ENCODE measurements at regions not wholly inside any gene's neighbourhood (a gene's known extent, or its start where the extent isn't known, plus 50 kb on each side); places are given as distances from the start of the nearest gene placed in this dataset.

DNA sequence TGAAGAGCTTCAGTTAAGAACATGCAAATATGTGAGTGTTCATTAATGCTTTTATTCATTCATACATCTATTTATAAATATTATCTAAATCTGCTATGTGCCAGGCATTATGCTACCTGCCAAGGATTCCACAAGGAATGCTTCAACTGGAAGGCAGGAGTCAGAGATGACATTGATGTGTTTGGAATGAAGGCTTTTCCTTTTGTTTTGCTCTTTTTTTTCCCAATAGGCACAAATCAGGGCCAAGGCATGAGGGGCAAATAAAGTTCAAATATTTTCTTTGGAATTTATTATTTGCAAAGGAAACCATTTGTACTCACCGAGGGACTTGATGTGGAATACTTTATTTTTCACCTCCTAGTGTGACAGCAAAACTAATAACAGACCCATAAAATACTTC, 530.3 kb downstream of the ARL4A start:
- TF ChIP-seq, protein P1, sequence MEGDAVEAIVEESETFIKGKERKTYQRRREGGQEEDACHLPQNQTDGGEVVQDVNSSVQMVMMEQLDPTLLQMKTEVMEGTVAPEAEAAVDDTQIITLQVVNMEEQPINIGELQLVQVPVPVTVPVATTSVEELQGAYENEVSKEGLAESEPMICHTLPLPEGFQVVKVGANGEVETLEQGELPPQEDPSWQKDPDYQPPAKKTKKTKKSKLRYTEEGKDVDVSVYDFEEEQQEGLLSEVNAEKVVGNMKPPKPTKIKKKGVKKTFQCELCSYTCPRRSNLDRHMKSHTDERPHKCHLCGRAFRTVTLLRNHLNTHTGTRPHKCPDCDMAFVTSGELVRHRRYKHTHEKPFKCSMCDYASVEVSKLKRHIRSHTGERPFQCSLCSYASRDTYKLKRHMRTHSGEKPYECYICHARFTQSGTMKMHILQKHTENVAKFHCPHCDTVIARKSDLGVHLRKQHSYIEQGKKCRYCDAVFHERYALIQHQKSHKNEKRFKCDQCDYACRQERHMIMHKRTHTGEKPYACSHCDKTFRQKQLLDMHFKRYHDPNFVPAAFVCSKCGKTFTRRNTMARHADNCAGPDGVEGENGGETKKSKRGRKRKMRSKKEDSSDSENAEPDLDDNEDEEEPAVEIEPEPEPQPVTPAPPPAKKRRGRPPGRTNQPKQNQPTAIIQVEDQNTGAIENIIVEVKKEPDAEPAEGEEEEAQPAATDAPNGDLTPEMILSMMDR (conservative IDR thresholded peaks at IDR 0.05; ENCODE audit: low read depth, low read length) = no peak
- no peak for TF ChIP-seq EZH2 (IDR thresholded peaks at IDR 0.05; ENCODE audit: borderline replicate concordance, low read depth, low read length, poor library complexity, severe bottlenecking)
- Histone ChIP-seq H3K27ac (ENCODE audit: low read depth, low read length, poor library complexity, severe bottlenecking) (no peak overlapping the region), H3K4me3 (ENCODE audit: low read depth, low read length, poor library complexity, severe bottlenecking) (no peak overlapping the region), H3K27me3 (replicated peaks; ENCODE audit: insufficient read depth, low read depth, low read length, poor library complexity) (no peaks in the 10 kb centered on the region), H3K9me3 (ENCODE audit: low read depth, low read length, poor library complexity, severe bottlenecking) (no peaks in the 10 kb centered on the region), H3K4me1 (ENCODE audit: insufficient read depth, low read length, poor library complexity, severe bottlenecking) (no peaks in the 10 kb centered on the region), H3K36me3 (ENCODE audit: insufficient read depth, low read length, poor library complexity, severe bottlenecking) (no peaks in the 10 kb centered on the region)
- no TSS peak for BruUV-seq (replicated peaks)
- ChIA-PET CTCF (no interaction called here), POLR2A (ENCODE audit: low non-redundant PET) (no interaction called here)
- intact Hi-C loops (cut with micrococcal nuclease; ENCODE audit: unreplicated experiment) = no loop called here
- DNase-seq (ENCODE audit: low spot score) = no peak

DNA sequence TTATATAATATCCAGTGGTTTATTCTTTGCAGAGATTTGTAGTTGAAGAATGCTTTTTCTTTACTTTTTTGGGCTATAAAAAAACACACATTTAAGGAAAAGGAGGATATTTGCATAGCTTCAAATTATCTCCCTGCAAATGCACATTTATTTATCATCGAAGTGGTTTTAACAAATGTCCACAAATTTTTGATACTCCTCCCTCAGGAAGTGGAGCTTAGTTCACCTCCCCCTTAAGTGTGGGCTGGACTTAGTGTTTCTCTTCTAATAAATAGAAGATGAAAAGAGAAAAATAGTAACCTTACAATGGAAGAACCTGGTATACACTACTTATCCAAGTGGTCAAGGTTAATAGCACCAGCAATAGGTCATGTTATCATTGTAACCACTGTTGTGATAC, 537.6 kb downstream of the ARL4A start:
- Histone ChIP-seq H3K4me1 (ENCODE audit: insufficient read depth, low read length, poor library complexity, severe bottlenecking) (no peaks in the 10 kb centered on the region), H3K27ac (ENCODE audit: low read depth, low read length, poor library complexity, severe bottlenecking) (no peak overlapping the region), H3K27me3 (replicated peaks; ENCODE audit: insufficient read depth, low read depth, low read length, poor library complexity) (peaks cover 14% of the 10 kb centered on the region), H3K9me3 (ENCODE audit: low read depth, low read length, poor library complexity, severe bottlenecking) (no peaks in the 10 kb centered on the region), H3K4me3 (ENCODE audit: low read depth, low read length, poor library complexity, severe bottlenecking) (no peak overlapping the region), H3K36me3 (ENCODE audit: insufficient read depth, low read length, poor library complexity, severe bottlenecking) (no peaks in the 10 kb centered on the region)
- DNase-seq (ENCODE audit: low spot score) = no peak
- TF ChIP-seq, protein P1 (conservative IDR thresholded peaks at IDR 0.05; ENCODE audit: low read depth, low read length) = no peak
- TF ChIP-seq EZH2 (IDR thresholded peaks at IDR 0.05; ENCODE audit: borderline replicate concordance, low read depth, low read length, poor library complexity, severe bottlenecking) = no peak
- ChIA-PET POLR2A (ENCODE audit: low non-redundant PET) (no interaction called here), CTCF (no interaction called here)
- intact Hi-C loops (cut with micrococcal nuclease; ENCODE audit: unreplicated experiment) = no loop called here
- BruUV-seq (replicated peaks) = no TSS peak

DNA sequence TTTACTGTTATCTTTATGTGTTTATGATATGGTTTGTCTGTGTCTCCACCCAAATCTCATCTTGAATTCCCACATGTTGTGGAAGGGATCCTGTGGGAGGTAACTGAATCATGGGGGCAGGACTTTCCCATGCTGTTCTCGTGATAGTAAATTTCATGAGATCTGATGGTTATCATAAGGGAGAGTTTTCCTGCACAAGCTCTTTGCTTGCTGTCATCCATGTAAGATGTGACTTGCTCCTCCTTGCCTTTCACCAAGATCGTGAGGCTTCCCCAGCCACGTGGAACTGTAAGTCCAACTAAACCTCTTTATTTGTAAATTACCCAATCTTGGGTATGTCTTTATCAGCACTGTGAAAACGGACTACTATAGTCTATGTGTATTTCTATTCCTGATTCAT, 539.0 kb downstream of the ARL4A start:
- no peak overlapping the region for H3K27ac ChIP-seq (ENCODE audit: low read depth, low read length, poor library complexity, severe bottlenecking)
- H3K4me1 ChIP-seq (ENCODE audit: insufficient read depth, low read length, poor library complexity, severe bottlenecking) = no peaks in the 10 kb centered on the region
- no peak for TF ChIP-seq EZH2 (IDR thresholded peaks at IDR 0.05; ENCODE audit: borderline replicate concordance, low read depth, low read length, poor library complexity, severe bottlenecking)
- TF ChIP-seq, protein P1 (conservative IDR thresholded peaks at IDR 0.05; ENCODE audit: low read depth, low read length) = no peak
- H3K36me3 ChIP-seq (ENCODE audit: insufficient read depth, low read length, poor library complexity, severe bottlenecking) = no peaks in the 10 kb centered on the region
- no peak for DNase-seq (ENCODE audit: low spot score)
- H3K9me3 ChIP-seq (ENCODE audit: low read depth, low read length, poor library complexity, severe bottlenecking) = no peaks in the 10 kb centered on the region
- CTCF ChIA-PET = no interaction called here
- H3K4me3 ChIP-seq (ENCODE audit: low read depth, low read length, poor library complexity, severe bottlenecking) = no peak overlapping the region
- intact Hi-C loops (cut with micrococcal nuclease; ENCODE audit: unreplicated experiment) = no loop called here
- POLR2A ChIA-PET (ENCODE audit: low non-redundant PET) = no interaction called here
- H3K27me3 ChIP-seq (replicated peaks; ENCODE audit: insufficient read depth, low read depth, low read length, poor library complexity) = peaks cover 23% of the 10 kb centered on the region
- no TSS peak for BruUV-seq (replicated peaks)
